NCI-H446 treated with DMSO at 0.1 percent for 48 hours (cell line): ENCODE measurements at regions not wholly inside any gene's neighbourhood (a gene's known extent, or its start where the extent isn't known, plus 50 kb on each side); places are given as distances from the start of the nearest gene placed in this dataset.

Experiments used
- DNase-seq: peaks from one replicate; lab custom pipeline; 2025; lab: John Stamatoyannopoulos, UW

DNA sequence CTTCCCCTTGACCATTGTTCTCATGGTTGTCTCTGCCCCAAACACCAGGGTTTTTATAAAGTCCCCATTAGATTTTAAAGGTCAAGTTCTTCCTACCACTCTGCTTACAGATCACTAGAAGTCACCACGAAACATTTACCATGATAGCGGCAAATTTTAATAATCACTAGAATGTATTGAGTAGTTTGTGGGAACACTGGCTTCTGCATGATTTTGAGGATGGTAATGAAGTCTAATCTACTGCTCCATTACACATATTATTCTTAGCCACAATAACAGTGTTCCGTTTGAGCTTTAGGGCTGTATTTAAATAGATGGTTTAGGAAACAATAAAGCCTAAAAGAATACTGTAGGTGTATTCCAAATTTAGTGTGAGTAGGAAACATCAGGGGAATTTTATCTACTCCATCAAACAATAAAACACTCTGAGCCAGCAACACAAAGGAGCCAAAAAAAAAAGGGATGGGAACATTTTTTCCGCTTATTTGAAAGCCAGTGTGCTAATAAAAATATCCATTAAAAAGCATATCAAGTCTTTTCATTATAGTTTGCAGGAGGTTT lies 49.7 kb downstream of the KLF12 start:
- DNase-seq, result no peak

DNA sequence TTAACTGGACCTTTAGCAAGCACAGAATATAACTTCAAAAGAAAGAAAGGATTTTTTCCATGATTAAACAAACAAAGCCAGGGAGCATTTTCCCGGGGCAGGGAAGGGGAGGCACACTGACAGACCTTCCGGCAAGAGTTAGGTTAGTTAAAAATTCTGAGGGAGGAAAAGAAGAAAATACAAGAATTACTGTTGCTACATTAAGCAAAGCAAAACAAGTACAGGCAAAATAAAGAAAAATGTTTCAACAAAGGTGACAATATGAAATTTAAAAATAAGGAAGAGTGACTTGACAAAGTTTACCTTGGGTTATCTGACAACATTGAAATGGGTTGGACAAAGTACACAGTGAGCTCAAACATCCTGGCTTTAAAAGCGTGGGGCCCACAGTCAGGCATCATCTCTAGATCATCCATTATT lies 51.5 kb downstream of the KLF12 start:
- no peak for DNase-seq

DNA sequence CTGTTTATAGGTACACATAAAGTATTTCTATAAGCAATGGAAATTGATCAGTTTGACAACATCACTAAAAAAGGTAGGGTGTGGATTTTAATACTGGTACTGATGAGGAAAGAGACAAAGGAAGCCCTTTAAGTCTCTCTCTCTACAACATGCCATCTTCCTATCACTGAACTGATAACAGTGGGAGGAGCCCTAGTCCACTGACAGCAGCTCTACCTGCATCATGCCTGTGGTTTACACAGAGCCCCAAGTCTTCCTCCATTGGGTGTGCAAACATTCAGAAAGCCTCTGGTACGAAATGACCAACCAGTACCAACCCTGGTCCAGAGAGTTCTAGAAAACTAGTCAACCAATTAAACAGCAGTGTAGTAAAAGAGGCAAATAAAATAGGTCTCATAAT lies 53.4 kb downstream of the KLF12 start:
- no peak for DNase-seq

DNA sequence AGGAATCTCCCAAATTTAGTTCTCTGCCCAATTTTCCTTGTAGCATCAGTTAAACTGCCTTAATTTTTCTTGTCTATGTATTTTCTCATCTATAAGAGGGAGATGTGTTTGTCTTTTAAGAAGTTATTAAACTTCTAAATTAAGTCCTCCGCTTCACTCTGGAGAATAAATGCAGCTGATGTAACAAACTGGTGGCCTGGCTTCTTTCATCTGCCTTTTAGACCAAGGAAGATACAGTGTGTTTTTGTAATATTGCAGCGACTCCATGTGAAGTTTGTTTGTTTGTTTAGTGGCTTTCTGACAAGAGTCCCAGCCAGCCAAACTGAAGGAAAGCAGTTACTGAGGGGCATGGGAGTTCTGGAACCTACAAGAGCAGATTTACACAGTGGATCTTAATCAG lies 56.4 kb downstream of the KLF12 start:
- no peak for DNase-seq

DNA sequence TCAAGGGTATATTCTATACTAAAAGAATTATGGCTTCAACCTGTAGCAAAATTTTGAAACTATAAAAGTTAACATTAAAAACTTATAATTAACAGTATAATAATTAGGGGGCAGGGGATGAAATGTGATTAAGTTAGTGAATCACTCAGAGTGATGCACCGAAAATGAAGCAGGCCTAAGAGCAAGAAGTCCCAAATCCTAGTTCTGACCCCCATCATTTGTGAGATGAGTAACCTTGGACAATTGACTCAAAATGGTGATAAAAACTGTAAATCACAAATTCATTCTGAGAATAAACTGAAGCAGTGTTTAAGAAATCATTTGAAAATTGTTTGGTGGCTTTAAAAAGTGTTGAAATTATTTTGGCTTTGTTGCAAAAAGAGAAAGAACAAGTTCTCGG lies 56.8 kb downstream of the KLF12 start:
- no peak for DNase-seq

DNA sequence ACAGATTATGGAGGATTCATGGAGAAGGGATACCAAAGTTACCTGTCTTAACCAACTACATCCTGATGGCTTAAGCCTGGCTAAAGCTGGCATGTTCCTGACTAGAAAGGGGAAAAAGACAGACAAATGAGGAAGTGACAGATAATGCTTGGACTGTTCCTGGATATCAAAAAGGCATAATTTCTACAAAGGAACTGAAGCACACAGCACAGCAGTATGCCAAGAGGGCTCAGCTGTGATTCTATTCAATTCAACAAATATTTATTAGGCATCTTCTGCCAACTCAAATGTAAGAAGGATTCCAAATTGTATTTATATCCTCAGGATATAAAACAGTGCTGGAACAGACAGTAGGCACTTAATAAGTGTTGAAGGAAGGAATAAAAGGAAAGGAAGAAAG lies 59.5 kb downstream of the KLF12 start:
- no peak for DNase-seq

DNA sequence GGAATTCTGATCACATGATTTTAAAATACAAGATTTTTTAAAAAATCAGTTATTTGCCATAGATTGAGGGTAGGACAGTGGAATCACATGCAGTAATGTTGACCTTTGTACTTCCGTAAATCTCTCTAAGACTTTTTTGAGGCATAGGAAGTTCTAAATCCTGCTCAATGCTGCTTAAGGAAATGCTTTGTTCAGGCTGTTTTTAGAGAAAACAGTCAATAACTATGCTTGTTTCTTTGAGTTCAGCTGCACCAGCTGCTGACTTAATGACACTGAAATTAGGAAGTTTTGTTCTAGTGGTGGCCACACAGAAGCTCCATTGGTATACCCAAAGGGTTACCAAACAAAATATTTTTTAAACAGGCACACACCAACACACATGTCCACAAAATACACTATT lies 60.9 kb downstream of the KLF12 start:
- DNase-seq, result no peak

DNA sequence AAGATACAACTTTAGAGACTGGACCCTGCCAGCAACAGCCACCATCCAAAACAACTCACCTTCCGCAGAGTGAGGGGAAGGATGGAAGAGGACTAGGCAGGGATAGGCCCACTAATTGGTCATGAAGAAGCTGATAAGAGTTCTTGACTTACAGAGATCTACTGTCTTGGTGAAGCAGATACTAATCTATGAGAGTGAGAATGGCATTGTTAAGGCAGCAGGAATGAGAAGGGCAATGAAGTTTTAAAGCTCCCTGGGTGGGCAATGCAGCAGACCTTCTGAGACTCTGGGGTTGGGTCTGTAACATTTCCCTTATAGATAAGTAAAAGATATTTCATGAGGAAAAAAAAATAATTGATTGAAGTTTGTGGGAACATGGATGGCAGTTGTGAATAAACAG lies 63.7 kb downstream of the KLF12 start:
- DNase-seq, result no peak

DNA sequence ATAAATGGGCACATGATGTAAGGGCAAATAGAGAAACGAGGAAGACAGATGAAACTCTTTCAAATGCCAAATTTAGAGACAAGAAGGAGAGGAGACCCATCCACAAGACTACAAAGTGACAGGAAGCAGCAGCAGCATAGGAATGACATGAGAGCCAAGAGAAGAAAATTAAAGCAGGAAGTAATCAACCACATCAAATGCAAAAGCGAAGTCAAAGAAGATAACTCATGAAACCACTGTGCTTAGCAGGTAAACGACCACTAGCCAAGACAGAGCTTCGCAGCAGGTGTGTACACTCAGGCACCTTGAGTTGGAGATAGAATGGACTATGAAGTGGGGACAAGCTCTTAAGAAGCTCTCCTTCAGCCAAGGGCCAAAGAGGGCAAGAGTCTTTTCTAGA lies 64.1 kb downstream of the KLF12 start:
- DNase-seq, result no peak

DNA sequence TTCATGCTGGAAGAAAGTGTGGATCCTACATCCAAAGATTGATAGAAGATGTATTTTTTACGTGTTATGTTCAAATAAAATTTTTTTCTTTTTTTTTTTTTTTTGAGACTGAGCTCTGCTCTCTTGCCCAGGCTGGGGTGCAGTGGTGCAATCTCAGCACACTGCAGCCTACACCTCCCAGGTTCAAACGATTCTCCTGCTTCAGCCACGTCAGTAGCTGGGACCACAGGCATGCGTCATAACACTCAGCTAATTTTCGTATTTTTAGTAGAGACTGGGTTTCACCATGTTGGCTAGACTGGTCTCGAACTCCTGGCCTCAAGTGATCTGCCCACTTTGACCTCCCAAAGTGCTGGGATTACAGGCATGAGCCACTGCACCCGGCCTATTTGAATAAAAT lies 65.7 kb downstream of the KLF12 start:
- DNase-seq, result no peak

DNA sequence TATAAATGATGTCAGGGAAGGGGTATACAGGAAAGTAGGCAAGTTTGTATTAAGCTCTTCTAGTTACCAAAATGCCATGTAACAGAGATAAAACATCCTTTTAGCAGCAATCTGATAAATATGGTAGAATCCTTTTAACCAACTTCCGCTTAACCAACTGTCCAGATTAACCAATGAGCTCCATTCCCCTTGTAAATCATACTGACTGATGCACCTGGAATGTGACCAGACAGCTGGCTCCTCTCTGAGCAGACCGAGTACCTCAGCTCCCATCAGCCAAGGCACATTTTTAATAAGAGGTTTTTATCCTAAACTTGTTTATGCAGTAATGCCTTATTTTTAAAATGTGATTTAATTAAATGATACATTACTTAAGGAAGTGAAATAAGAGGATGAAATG lies 66.4 kb downstream of the KLF12 start:
- no peak for DNase-seq

DNA sequence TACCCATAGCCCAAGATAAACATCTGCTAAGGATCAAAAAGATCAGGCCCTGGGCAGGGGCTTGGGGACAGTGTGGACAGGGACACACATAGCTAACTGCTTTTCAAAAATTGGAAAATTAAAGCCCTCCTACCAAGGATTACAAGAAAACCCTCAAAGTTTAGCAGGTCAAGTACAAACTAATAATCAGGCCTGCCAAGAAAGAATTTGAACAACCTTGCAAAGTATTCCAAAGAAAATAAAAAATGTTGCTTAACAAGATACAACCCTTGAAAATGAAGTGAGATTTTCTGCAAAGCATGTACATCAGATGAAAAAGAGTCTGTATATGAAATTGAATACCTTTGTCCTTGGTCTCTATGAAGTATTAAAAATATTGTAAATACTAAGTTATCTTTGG lies 67.3 kb downstream of the KLF12 start:
- no peak for DNase-seq

DNA sequence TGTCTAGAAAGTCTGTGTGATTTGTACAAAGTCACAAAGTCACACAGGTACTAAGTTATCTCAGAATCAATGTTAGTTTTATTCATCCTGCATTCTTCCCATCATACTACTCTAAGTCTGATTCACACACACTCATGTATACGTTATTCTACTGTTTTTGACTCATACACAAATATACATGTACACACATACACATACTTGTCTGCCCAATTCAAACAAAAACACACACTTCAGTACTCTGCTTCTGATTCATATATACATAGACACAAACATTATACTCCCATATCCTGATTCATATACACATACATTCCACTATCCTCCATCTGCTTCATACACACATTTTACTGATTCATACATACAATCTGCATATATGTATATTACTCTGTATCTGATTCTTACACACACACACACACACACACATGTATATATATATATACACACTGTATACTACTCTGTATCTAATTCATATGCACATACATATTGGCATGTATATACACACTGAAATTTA lies 69.3 kb downstream of the KLF12 start:
- DNase-seq, result no peak

DNA sequence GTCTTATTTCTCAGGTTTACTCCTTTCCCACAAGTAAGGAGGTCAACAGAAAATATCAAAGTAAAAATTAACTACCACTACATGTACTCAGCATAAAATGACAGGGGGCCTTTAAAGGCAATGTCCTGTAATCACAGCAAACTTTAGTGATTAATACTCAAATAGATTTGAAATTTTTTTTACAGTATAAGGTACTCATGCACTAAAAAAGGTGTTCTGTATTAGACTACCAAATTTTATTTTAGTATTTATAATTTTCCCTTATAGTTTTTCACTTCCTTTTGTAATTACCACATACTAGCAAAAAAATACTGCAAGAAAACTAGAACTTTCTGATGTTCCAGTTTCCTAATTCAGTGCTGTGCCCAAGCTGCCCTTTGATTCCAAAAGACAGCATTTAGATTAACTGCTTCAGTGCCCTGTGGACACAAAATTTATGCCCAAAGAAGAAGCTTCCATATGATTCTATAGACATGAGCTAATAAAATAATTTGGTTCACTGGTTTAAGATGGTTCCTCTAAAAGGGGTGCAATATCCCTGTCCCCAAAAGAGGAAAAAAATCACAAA lies 70.6 kb downstream of the KLF12 start:
- DNase-seq, result no peak

DNA sequence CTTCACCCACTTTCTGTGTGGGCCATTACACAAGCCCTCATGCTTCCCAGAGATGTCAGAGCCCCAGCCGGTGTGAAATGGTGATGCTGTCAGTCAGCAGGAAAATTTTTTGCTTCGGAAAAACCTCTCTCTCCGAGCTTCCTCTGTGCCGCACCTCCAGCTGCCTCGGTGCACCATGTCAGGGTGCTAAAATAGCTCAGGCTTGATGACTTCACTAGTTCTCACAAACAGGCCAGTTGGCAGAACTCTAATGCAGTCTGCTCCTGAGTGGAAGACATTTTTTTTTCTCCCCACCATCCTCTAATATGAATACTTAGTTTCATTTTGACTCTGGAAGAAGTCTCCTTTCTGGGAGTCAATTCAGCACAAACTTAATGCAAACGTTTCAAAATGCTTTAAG lies 71.3 kb downstream of the KLF12 start:
- no peak for DNase-seq

DNA sequence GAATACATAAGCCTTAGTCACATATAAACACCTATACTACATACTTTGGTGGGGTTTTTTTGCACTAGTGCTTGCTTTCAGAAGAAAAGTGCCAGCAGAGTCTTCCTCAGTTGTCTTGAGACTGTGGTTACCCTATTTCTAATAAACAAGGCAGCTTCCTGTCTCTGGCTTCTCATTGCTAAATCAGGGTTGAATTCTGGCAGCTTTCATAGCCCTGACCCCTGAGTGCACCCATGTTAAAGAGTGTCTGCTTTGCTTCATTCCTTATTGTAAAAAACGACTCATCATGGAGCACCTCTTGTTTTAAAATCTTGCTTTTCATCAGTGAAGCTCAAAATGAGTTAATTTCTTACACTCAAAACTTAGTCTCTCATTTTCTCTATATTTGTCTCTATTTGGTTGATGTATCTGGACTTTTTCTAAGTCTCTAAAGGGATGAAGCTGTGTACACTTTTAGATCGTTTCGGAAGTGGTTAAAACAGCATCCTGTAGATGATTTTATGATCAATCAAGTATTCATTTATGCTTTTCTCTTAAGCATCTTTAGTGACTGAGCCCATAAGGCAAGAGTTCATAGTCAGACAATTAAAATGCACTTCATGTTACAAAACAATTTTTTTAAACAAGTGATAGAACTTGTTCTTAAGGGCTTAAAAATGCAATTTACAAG lies 72.1 kb downstream of the KLF12 start:
- DNase-seq, result no peak

DNA sequence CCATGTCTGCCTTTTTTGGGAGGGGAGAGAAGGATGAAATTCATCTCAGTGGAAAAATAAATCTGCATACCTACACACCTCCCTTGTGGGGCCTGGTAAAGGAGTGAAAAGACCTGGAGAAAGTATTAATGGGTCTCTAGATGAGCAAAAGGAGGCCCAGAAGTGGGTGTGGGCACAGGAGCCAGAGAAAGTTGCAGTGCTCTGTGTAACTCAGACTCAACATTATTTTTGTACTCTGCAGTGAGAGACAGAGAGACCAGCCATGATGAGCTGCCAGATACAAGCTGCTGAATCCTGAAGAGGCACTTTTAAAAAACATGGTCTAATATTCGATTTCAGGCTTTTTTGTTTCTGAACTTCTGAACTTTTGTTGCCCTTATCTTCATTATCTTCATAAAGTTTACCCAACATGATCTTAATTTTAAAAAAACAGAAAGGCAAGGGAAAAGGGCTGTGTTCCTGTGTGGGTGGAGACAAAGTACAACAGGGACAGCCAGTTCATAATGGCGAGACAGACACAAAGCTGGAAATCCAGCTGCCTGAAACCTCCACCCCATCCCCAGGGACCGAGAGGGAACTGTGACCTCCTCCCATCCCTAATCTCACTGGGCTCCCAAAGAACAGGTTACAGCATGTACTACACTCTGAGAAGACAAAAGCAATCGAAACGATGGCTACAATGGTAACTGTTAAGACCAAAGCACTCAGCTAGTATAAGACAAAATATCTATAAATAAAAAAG lies 77.2 kb downstream of the KLF12 start:
- DNase-seq, result no peak

DNA sequence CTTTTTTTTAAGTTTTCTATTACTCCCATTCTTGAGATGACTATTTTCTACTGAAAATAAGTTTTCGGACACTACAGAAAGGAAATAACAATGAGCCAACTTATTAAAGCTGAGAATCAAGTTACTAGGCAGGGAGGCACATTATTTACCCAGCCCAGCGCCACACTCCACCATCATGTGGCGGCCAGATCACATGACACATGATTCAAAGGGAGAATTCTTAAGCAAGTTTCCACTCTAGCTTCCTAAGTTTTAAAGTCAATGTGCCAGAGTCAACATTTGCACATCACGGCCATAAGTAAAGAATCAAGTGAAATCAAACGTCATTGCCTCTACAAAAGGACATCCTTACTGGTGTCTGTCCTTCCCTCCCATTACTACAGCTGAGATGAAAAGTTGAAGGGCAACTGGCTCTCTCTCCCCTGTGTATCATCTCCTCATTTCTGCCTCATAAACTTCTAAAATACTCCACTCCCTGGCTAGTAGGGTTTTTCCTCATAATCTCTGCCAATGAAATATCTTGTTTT lies 81.7 kb downstream of the KLF12 start:
- DNase-seq, result no peak

DNA sequence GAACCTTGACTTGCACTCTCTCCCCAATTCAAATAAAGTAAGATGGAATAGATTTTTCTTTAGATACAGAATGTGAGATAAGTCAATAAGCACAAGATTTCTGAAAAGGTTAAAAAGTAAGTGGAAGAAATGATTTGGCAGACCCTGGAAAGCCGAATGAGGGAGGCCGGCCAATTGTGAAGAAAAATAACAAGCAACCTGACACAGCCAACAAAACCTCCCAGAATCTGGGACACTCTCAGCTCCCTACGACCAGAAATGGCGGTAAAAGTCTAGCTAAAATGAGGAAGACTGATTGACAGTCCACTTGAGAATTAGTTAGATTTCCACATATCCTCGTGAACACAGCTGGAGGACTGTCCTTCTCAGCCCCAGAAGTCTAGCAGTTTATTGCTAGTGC lies 85.4 kb downstream of the KLF12 start:
- DNase-seq, result no peak

DNA sequence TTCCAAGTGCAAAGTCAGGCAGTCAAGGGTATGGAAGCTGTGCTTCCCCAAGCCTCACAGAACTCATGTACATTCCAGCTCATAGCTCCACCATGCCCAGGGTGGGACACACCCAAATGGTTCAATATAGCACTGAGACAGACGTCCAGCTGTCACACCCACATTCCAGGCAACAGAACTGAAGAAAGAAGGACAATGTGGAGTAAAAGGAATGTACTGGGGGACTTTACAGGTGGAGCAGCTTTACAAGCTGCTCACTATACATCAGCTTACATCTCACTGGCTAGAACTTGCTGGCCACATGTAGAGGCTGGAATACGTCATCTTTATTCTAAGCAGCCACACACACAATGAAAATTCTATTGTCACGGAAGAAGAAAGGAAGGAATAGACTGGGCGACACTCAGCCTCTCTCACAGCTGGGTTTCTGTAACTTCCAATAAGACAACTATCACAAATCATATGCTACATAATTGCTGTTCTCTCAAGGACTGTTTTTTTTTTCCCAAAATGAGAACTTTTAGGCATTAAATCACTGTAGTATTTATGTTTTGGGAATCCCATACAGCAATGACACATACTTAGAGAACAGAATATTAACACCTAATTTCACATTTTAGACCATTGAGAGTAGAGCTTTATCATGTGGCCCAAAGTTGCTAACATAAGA lies 86.1 kb downstream of the KLF12 start:
- DNase-seq, result no peak

DNA sequence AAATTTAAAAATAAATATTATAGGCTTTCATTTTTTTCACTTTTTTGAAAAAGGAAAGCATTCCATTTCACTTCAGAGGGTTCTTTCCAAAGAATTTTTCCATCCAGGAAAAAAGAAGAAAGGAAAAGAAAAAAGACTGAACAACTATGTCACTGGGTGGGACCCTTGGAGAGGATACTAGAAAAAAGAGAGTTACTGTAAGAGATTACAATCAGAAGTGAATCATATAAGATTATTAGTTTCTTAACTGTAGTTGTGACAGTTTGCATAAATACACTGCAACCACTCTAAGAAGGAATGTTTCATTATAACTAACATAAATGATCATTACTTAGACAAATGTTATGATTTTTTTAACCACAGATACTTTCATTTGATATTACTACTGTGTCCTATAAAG lies 87.8 kb downstream of the KLF12 start:
- no peak for DNase-seq

DNA sequence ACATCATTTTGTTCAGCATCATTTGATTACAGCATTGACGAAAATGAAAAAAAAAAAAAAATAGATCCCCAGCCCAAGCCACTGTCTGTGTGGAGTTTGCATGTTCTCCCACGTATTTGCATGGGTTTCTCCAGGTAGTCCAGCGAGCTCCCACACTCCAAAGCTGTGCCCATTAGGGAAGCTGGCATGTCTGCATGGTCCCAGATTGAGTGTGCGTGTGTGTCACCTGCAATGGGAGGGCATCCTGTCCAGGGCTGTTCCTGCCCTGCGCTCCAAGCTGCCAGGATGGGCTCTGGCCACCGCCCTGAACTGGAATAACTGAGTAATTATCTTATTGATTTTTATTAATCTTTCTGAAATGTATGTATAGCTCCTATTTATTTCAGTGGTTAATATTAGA lies 88.6 kb downstream of the KLF12 start:
- no peak for DNase-seq
